Sigmoid colon (tissue), 4 donors: ENCODE measurements at regions not wholly inside any gene's neighbourhood (a gene's known extent, or its start where the extent isn't known, plus 50 kb on each side); places are given as distances from the start of the nearest gene placed in this dataset.

ENCODE experiments used
- EP300 ChIP-seq, 4 donors: sonication (generic); formaldehyde crosslinking; IDR thresholded peaks; one replicate each; pipeline ENCODE4 v1.6.1; 2017; ENCODE audit warnings: antibody characterized with exemption in 4 of 4
- POLR2A ChIP-seq, 2 donors: fragments of 450-650 bp; IDR thresholded peaks; one replicate each; pipeline ENCODE4 v1.6.1; 2016; ENCODE audit warnings: antibody characterized with exemption in 2 of 2, mild to moderate bottlenecking in 2 of 2, moderate library complexity in 2 of 2
- TF ChIP-seq, protein P1 (sequence below), 4 experiments: fragments of 450-650 bp in 3 of 4; fragments of 200-600 bp in 1 of 4; IDR thresholded peaks; one replicate each; pipeline ENCODE4 v1.5.1; 2016 to 2019; ENCODE audit warnings: antibody characterized with exemption in 4 of 4, mild to moderate bottlenecking in 3 of 4, moderate library complexity in 2 of 4

DNA sequence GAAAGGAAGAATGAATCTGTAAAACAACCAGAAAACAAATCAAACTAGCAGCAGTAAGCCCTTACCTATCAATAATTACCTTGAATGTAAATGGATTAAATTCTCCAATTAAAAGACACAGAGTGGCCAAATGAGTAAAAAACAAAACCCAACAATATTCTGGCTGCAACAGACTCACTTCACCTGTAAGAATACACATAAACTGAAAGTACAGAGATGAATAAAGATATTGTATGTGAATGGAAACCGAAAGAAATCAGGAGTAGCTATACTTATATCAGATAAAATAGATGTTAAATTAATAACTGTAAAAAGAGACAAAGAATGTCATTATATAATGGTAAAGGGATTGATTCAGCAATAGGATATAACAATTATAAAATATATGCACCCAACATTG, 514.5 kb upstream of the DPPA4 start:
- TF ChIP-seq EP300 (IDR thresholded peaks at IDR 0.05) (no peak), POLR2A (IDR thresholded peaks at IDR 0.05) (no peak)
- TF ChIP-seq, protein P1, sequence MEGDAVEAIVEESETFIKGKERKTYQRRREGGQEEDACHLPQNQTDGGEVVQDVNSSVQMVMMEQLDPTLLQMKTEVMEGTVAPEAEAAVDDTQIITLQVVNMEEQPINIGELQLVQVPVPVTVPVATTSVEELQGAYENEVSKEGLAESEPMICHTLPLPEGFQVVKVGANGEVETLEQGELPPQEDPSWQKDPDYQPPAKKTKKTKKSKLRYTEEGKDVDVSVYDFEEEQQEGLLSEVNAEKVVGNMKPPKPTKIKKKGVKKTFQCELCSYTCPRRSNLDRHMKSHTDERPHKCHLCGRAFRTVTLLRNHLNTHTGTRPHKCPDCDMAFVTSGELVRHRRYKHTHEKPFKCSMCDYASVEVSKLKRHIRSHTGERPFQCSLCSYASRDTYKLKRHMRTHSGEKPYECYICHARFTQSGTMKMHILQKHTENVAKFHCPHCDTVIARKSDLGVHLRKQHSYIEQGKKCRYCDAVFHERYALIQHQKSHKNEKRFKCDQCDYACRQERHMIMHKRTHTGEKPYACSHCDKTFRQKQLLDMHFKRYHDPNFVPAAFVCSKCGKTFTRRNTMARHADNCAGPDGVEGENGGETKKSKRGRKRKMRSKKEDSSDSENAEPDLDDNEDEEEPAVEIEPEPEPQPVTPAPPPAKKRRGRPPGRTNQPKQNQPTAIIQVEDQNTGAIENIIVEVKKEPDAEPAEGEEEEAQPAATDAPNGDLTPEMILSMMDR (IDR thresholded peaks at IDR 0.05) = no peak
